Uterus (tissue), 3 donors: ENCODE measurements at regions not wholly inside any gene's neighbourhood (a gene's known extent, or its start where the extent isn't known, plus 50 kb on each side); places are given as distances from the start of the nearest gene placed in this dataset.

Experiments
- DNase-seq, 2 donors: peaks; one replicate each; pipeline ENCODE4 v3.0.0-alpha.2; 2019 to 2020
- H3K27ac ChIP-seq, 2 donors: fragments of 200-600 bp; sonication (generic); 1 replicate in 1 of 2; 2 replicates in 1 of 2; pipeline ENCODE4 v1.5.1; 2016 to 2018
- H3K27me3 ChIP-seq, 2 donors: fragments of 200-600 bp; sonication (generic); one replicate each; pipeline ENCODE4 v1.5.1; 2018 to 2019; ENCODE audit warnings: control low read depth in 1 of 2
- H3K36me3 ChIP-seq, 2 donors: fragments of 200-600 bp; sonication (generic); one replicate each; pipeline ENCODE4 v1.5.1; 2019; ENCODE audit warnings: control low read depth in 1 of 2
- H3K4me1 ChIP-seq, 2 donors: fragments of 200-600 bp; sonication (generic); one replicate each; pipeline ENCODE4 v1.5.1; 2018 to 2019; ENCODE audit warnings: control low read depth in 1 of 2
- H3K4me3 ChIP-seq, 2 donors: fragments of 200-600 bp; sonication (generic); 1 replicate in 1 of 2; 2 replicates in 1 of 2; pipeline ENCODE4 v1.5.1; 2018 to 2019; ENCODE audit warnings: mild to moderate bottlenecking in 1 of 2
- H3K9me3 ChIP-seq, 2 donors: fragments of 200-600 bp; sonication (generic); one replicate each; pipeline ENCODE4 v1.5.1; 2019; ENCODE audit warnings: control low read depth in 1 of 2
- CTCF ChIP-seq, 4 experiments: fragments of 200-600 bp in 2 of 4; fragments of 450-650 bp in 2 of 4; sonication (generic) in 2 of 4; IDR thresholded peaks; one replicate each; pipeline ENCODE4 v1.5.1; 2016 to 2019; ENCODE audit warnings: antibody characterized with exemption in 4 of 4, mild to moderate bottlenecking in 2 of 4, moderate library complexity in 1 of 4
- POLR2A ChIP-seq, 2 donors: fragments of 450-650 bp; IDR thresholded peaks; one replicate each; pipeline ENCODE4 v1.6.1; 2016; ENCODE audit warnings: antibody characterized with exemption in 2 of 2, mild to moderate bottlenecking in 1 of 2, moderate library complexity in 1 of 2
- intact Hi-C: fragments of 100-400 bp; cut with DNase I; formaldehyde crosslinking; loops from one replicate; pipeline ENCODE4 v1.15.1; 2023; ENCODE audit warnings: low total_unique reads
- donor health status: DM: yes; HTN: yes; CAD: no.

- H3K4me1 ChIP-seq = no peaks in the 10 kb centered on the region
- DNase-seq = no peak
- H3K27ac ChIP-seq = no peak overlapping the region
- no peak for TF ChIP-seq POLR2A (IDR thresholded peaks at IDR 0.05)
- TF ChIP-seq CTCF (IDR thresholded peaks at IDR 0.05) = no peak
- H3K4me3 ChIP-seq = no peak overlapping the region
- no peaks in the 10 kb centered on the region for H3K27me3 ChIP-seq
- intact Hi-C loops = no loop called here
- no peaks in the 10 kb centered on the region for H3K9me3 ChIP-seq
- no peaks in the 10 kb centered on the region for H3K36me3 ChIP-seq
These were observed 199.9 kb upstream of the FAR2 start for GRCh38 chr12:28949184-28949583.

- Histone ChIP-seq H3K9me3 (no peaks in the 10 kb centered on the region), H3K4me3 (no peak overlapping the region), H3K36me3 (no peaks in the 10 kb centered on the region), H3K27me3 (no peaks in the 10 kb centered on the region), H3K27ac (no peak overlapping the region), H3K4me1 (no peaks in the 10 kb centered on the region)
- no peak for DNase-seq
- no peak for TF ChIP-seq POLR2A (IDR thresholded peaks at IDR 0.05)
- TF ChIP-seq CTCF (IDR thresholded peaks at IDR 0.05) = no peak
- intact Hi-C loops = no loop called here
These were observed 199.0 kb upstream of the FAR2 start for GRCh38 chr12:28950049-28950448.

GRCh38 chr12:28951935-28952334 lies 197.1 kb upstream of the FAR2 start:
- Histone ChIP-seq H3K27me3 (no peaks in the 10 kb centered on the region), H3K4me3 (no peak overlapping the region), H3K36me3 (no peaks in the 10 kb centered on the region), H3K9me3 (no peaks in the 10 kb centered on the region), H3K27ac (no peak overlapping the region), H3K4me1 (no peaks in the 10 kb centered on the region)
- no peak for DNase-seq
- intact Hi-C loops = no loop called here
- no peak for TF ChIP-seq POLR2A (IDR thresholded peaks at IDR 0.05)
- TF ChIP-seq CTCF (IDR thresholded peaks at IDR 0.05) = no peak

GRCh38 chr12:28954333-28954732 lies 194.7 kb upstream of the FAR2 start:
- DNase-seq = no peak
- Histone ChIP-seq H3K4me3 (no peak overlapping the region), H3K27me3 (no peaks in the 10 kb centered on the region), H3K27ac (no peak overlapping the region), H3K4me1 (no peaks in the 10 kb centered on the region), H3K9me3 (no peaks in the 10 kb centered on the region), H3K36me3 (no peaks in the 10 kb centered on the region)
- TF ChIP-seq POLR2A (IDR thresholded peaks at IDR 0.05) (no peak), CTCF (IDR thresholded peaks at IDR 0.05) (no peak)
- intact Hi-C loops = no loop called here

- no peak for DNase-seq
- Histone ChIP-seq H3K4me3 (no peak overlapping the region), H3K36me3 (no peaks in the 10 kb centered on the region), H3K9me3 (no peaks in the 10 kb centered on the region), H3K27me3 (no peaks in the 10 kb centered on the region), H3K4me1 (no peaks in the 10 kb centered on the region), H3K27ac (no peak overlapping the region)
- intact Hi-C loops = no loop called here
- TF ChIP-seq POLR2A (IDR thresholded peaks at IDR 0.05) (no peak), CTCF (IDR thresholded peaks at IDR 0.05) (no peak)
These were observed 193.6 kb upstream of the FAR2 start for GRCh38 chr12:28955491-28955890.
